ENCODE measurements at regions not wholly inside any gene's neighbourhood (a gene's known extent, or its start where the extent isn't known, plus 50 kb on each side); places are given as distances from the start of the nearest gene placed in this dataset.

GRCh38 chr15:79230766-79231165 lies 51.8 kb upstream of the ANKRD34C start:
- no peak for DNase-seq

- no peak for DNase-seq
Observed at GRCh38 chr15:79222808-79223207, 59.7 kb upstream of the ANKRD34C start.

- no peak for DNase-seq
Observed at GRCh38 chr15:79221696-79222095, 60.8 kb upstream of the ANKRD34C start.

DNA sequence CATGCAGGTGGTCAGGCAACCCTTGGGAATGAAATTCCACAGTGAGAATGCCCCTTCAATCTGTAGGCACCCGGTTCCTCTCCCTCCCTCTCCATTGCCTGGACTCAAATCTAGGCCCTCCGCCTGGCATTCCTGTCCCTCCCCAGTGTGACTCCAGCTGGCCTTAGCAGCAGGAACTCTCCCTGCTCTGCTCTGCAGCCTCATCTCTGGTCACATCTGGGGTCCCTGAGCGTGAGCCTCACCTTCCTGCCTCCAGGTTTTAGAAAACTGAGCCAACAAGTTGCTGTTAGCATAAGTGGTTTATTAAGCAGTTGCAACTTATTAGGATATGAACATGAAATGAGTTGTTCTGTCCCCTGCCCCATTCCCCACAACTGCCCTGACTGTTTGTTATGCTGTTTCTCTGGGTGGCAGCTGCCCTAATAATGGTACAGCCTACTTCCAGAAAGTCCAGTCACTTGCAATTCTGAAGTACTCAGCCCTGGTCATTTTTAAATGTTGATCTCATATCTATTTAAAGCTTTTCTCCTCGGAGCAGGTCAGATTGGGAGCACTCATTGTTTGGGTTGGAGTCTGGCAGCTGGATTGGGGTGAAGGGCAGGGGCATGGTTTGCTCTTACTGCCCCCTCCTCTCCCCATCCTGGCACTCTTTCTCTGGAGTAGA lies 63.0 kb upstream of the ANKRD34C start:
- DNase-seq, result no peak

DNA sequence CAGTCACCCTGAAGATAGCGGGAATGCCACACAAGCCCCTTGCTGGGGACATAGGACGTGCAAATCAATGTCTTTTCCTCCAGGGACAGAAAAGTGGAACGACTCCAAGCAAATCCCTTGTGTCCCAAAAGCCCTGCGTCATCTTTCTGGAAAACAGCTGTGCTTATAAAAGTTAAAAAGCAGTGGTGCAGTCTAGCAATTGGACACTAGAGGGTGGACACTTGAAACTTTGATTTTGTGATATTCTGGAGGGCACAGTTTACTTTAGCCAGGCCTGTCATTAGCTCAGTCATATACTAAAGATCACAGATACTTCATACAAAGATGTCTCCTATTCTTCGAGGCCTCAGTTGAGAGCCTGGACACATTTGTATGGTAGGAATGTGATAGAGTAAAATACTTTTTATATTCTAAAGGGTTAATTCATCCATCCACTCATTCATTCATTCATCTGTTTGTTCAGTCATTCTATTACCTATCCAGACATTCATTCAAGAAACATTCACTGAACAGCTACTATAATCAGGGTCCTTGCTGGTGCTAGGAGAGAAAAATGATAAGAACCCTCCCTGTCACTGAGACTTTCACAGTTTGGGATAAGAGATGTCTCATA lies 63.8 kb upstream of the ANKRD34C start:
- no peak for DNase-seq

- DNase-seq, result no peak
Observed at GRCh38 chr15:79213650-79214049, 68.9 kb upstream of the ANKRD34C start.

DNA sequence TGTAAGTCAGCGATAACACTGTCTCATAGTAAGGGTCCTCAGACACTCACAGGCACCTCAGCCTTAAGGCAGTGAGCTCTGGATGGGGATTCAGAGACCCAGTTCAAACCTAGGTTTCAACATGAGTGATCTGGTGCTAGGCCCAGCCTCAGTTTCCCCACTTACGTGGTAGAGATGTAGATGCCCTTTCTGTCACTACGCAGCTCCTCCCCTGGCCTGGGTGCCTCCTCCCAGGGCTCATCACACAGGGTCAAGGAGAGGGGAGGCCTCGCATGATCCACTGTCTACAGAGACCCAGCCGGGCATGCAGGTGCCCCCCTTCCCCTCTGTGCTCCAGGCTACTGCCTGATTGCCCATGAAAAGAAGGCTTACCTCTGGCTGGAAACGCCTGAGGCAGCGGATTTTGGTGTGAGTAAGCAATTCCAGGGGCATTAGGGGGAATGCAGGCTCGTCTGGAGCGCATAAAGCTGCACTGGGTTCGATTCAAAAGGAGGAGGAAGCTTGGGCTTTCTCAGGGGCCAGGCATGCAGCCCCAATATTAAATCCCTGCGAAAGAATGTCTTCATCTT lies 69.8 kb upstream of the ANKRD34C start:
- no peak for DNase-seq

DNA sequence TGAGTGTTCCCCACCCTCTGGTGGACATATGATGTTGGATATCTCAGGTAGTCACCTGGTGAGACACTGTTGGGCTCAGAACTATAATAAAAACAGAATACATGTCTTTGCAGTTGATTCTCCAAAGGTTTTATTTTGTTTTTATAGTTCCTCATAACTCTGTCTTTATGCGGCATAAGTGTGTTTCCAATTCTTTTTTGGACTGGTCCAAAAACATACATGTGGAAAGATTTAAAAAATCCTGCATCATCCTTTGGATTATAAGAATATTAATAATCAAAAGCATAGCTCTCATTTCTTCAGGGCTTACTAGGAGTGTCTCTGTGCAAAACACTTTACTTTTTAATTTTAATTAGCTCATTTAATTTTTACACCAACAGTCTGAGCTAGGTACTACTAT lies 71.0 kb upstream of the ANKRD34C start:
- no peak for DNase-seq

DNA sequence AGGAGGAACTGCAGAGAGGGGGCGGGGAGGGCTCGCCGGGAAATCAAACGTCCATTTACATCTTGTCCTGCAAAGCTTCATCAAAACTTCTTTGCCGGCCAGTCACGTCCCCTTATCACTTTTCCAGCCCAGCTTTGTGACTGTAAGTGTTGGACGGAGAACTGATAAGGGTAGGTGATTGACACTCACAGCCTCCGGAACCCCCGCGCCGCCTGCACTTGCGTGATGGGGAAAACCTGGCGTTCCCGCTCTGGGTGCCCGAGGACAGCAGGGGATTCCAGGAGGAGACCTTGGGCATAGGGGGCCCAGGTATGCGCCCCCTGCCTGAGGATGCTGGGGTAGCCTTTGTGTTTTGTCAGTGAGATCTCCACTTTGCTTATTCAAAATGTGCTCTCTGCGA lies 72.8 kb upstream of the ANKRD34C start:
- no peak for DNase-seq

- DNase-seq, result no peak
Observed at GRCh38 chr15:79209116-79209515, 73.4 kb upstream of the ANKRD34C start.

DNA sequence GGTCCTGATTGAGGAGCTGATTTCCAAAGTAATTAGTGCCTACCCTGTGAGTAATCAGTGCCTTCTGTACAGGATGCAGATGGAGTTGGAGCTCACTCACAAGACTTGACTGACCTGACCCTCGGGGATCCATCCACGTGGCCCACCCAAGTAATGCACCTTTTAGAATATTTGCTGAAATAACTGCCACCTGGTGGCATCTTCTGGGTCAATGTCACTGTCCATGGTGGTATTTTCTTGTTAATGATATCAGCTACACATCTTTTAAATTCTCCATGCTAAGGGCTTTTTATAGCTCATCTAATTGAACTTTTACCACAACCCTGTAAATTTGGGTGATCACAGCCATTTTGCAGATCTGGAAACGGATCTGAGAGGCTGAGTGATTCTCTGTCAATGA lies 74.3 kb upstream of the ANKRD34C start:
- DNase-seq, result no peak

DNA sequence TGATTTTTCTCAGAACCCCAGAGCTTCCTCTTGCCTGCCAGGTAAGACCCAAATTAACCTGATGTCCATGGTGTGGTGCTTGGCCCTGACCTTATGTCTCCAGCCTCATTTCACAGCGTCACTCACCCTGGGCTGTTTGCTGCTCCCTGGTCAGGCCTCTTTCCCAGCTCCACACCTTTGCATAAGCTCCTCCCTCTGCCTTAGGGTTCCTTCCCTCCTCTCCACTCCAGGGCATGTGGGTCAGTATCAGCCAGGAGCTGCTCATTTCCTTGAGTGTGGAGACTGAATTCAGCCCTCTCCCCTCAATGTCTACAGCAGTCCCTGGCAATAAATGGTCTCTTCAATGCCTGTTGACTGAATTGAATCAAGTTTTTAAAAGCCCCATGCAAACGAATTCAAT lies 75.6 kb upstream of the ANKRD34C start:
- DNase-seq, result no peak

GRCh38 chr15:79204886-79205675 lies 77.4 kb upstream of the ANKRD34C start:
- DNase-seq, result no peak

DNA sequence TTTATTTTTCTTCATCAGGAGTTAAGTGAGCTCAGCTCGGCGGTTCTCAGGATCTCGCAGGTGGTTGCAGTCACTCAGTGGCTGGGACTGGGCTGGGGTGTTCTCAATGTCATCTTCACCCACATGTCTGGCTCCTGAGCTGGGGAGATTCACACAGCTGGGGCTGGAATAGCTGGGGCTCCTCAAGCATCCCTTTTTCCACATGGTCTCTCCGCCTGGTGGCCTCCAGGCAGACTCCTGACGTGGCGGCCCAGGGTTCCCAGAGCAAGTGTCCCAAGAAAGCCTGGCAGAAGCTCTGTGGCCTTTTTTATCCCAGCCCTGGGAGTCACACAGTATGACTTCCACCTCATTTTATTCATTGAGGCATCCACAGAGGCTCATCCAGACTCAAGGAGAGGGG lies 84.1 kb upstream of the ANKRD34C start:
- DNase-seq, result no peak

DNA sequence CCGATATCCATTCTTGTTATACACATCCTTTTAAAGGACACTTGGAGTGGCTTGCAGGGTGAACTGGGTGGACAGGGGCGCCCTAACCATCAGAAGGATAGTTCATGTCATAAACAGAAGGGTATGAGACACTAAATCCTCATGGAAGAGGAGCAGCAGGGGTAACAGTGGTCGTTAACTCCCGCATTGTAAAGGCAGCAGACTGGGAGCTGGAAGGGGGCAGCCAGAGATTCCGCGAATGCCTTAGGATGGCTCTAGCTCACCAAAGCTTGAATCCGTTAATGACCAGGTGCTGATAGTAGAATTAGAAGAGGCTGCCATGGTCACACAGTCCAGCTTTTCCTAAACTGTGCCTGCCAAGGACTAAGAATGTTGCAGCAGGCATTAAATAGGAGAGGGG lies 85.2 kb upstream of the ANKRD34C start:
- DNase-seq, result no peak

DNA sequence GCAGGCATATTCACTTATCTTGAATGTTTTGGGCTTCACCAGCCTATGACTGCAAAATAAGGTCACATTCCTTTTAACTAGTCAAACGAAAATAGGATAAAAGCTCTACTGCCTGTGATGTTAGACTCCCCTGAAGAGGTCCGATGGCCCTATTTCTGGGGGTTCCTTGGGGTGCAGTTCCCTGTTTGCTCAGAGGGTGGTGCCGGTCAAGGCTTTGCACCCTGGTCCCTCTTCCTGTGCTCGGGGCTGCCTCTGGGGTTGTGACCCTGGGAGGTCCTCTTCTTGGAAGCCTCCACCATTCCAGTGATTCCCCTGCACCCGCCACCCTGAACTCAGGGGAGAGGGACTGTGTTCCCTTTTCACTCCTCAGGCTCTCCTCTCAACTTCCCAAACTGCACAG lies 86.7 kb upstream of the ANKRD34C start:
- DNase-seq, result no peak

GRCh38 chr15:79195239-79195638 lies 87.3 kb upstream of the ANKRD34C start:
- DNase-seq, result no peak

DNA sequence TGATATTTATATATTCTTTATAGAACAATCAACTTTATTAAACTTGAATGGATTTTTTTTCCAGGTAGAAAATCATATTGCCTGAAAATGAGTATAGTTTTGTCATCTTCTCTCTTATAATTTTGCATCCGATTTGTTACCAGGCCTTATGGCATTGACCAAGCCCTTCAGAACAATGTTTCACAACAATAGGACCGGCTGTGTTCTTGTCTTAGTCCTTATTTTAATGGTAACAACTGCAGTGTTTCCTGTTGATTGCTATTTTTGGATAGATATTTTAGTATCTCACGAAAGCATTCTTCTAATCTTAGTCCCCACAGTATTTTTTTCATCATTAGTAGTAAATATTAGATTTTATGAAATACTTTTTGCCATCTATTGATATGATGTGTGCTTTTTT lies 88.1 kb upstream of the ANKRD34C start:
- no peak for DNase-seq

DNA sequence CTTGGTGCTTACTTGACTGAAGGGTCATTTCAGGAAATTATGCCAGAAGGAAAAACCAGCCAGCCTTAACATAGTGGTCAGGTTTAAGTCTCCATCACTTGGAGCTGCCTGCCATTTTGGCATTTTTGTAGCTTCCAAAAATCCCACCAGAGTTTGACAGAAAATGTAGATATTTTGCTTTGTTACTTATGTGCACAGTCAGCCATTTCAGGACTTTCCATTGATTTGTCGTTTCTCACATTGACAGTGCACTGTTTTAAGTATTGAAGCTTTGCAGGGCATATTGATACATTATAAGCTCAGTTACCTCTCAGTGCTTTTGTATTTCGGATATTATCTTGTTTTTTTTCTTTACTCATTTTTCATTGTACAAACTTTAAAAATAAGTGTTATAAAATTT lies 89.0 kb upstream of the ANKRD34C start:
- DNase-seq, result no peak

DNA sequence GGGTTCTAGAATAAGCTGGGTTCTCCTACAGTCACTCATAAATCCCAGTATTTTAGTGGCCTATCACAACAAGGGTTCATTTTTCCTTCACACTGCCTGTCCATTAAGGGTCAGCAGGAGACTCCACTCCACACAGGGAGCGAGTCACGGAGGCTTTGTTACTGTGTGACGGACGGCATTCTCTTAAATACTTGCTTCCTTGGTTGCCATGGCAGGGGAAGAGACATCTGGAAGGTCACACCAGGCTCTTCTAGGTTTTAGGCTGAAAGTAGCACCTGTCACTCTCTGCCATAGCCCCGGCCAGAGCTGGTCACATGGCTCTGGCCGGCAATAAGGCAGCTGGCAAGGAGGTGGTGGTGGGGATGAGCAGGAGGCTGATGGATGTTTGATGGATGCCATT lies 89.4 kb upstream of the ANKRD34C start:
- DNase-seq, result no peak

DNA sequence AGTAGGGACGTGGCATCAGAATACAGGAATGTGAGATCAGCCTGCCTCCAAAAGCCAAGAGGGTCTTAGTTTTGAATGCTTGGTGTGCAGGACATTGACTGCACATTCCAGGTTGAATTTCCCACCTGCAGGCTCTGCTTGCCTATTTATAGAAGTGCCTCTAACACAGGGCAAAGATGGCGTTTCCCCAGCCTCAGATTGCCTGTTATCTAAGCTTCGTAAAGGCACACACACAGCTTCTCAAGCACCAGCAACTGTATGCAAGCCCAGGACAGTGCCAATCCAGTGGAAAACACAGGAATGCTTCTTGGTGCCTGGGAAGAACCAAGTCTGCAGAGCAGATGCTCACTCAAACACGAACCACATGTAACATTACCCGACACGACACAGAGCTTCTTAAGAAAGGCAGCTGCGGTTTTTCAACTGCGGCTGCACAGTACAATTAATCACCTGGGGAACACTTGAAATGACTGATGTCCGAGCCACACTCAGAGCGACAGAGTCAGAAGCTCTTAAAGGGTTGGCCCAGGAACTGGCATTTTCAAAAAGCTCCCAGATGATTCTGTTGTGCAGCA lies 90.0 kb upstream of the ANKRD34C start:
- DNase-seq, result no peak

GRCh38 chr15:79190093-79190492 lies 92.4 kb upstream of the ANKRD34C start:
- no peak for DNase-seq

- DNase-seq, result no peak
Observed at GRCh38 chr15:79186616-79187015, 95.9 kb upstream of the ANKRD34C start.

DNA sequence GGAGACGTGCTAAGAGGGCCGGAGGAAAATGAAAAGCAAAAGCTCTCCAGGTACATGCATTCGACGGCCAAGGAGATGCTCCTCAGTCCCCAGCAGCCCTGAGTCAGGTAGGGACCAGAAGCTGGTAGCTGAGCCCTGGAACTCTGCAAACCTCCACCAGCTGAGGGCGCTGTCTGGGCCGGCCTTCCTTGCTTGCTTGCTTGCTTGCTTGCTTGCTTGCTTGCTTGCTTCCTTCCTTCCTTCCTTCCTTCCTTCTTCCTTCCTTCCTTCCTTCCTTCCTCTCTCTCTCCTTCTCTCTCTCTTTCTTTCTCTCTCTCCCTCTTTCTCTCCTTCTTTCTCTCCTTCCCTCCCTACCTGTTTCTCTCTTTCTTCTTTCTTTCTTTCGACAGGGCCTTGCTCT lies 94.6 kb upstream of the RASGRF1 start:
- peak; percentile 32 for DNase-seq
